ENCODE measurements at regions not wholly inside any gene's neighbourhood (a gene's known extent, or its start where the extent isn't known, plus 50 kb on each side); places are given as distances from the start of the nearest gene placed in this dataset.

DNA sequence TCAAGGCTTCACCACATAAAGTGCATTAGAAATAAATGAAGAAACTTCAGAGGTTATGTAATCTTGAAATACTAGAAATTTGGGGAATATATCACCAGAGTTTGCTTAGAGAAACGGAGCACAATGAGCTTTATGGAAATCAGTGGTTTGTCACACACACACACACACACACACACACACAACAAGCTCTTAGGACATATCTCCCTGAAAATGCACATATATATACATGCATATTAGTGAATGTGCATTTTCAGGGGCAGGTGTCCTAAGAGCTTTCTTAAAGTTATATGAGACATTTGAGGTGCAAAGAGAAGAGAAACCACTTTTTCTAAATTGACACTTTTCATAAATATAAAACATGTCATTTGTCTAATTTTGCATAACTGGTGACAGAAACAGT is 93.7 kb upstream of the CARD18 start (continued):
- TF ChIP-seq E2F1 (CRISPR knock-in tag; IDR thresholded peaks at IDR 0.05) = no peak
- no peak for TF ChIP-seq STAT5A (IDR thresholded peaks at IDR 0.05; ENCODE audit: borderline replicate concordance, low read length)
- no peak for TF ChIP-seq NELFE (IDR thresholded peaks at IDR 0.05; ENCODE audit: insufficient read depth, insufficient read length)
- TF ChIP-seq SRF (CRISPR knock-in tag; IDR thresholded peaks at IDR 0.05) = no peak
- TF ChIP-seq ZBTB26 (CRISPR knock-in tag; IDR thresholded peaks at IDR 0.05) = no peak
- TF ChIP-seq, protein P1, sequence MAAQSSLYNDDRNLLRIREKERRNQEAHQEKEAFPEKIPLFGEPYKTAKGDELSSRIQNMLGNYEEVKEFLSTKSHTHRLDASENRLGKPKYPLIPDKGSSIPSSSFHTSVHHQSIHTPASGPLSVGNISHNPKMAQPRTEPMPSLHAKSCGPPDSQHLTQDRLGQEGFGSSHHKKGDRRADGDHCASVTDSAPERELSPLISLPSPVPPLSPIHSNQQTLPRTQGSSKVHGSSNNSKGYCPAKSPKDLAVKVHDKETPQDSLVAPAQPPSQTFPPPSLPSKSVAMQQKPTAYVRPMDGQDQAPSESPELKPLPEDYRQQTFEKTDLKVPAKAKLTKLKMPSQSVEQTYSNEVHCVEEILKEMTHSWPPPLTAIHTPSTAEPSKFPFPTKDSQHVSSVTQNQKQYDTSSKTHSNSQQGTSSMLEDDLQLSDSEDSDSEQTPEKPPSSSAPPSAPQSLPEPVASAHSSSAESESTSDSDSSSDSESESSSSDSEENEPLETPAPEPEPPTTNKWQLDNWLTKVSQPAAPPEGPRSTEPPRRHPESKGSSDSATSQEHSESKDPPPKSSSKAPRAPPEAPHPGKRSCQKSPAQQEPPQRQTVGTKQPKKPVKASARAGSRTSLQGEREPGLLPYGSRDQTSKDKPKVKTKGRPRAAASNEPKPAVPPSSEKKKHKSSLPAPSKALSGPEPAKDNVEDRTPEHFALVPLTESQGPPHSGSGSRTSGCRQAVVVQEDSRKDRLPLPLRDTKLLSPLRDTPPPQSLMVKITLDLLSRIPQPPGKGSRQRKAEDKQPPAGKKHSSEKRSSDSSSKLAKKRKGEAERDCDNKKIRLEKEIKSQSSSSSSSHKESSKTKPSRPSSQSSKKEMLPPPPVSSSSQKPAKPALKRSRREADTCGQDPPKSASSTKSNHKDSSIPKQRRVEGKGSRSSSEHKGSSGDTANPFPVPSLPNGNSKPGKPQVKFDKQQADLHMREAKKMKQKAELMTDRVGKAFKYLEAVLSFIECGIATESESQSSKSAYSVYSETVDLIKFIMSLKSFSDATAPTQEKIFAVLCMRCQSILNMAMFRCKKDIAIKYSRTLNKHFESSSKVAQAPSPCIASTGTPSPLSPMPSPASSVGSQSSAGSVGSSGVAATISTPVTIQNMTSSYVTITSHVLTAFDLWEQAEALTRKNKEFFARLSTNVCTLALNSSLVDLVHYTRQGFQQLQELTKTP (IDR thresholded peaks at IDR 0.05; ENCODE audit: low read depth in 1 of 2, partially characterized antibody in 2 of 2) = no peak
- TF ChIP-seq SETDB1 (IDR thresholded peaks at IDR 0.05; ENCODE audit: low read length) = no peak
- no peak for TF ChIP-seq KAT8 (IDR thresholded peaks at IDR 0.05; ENCODE audit: low read depth)
- TF ChIP-seq MCM7 (IDR thresholded peaks at IDR 0.05) = no peak
- TF ChIP-seq ZNF311 (CRISPR knock-in tag; IDR thresholded peaks at IDR 0.05) = no peak
- no peak for TF ChIP-seq ZNF12 (CRISPR knock-in tag; IDR thresholded peaks at IDR 0.05)
